IgD-negative memory B cell (primary cell): ENCODE measurements at regions not wholly inside any gene's neighbourhood (a gene's known extent, or its start where the extent isn't known, plus 50 kb on each side); places are given as distances from the start of the nearest gene placed in this dataset.
A peak's percentile ranks its signal among the peaks of the same experiment; 100 is the strongest.

ENCODE experiments used
- H3K27ac Mint-ChIP-seq, 3 donors: one replicate each; pipeline ENCODE4 v1.8.0; 2020 to 2022; ENCODE audit warnings: mild to moderate bottlenecking in 3 of 3, mixed read lengths in 3 of 3, moderate library complexity in 1 of 3
- H3K27me3 Mint-ChIP-seq: one replicate; pipeline ENCODE4 v1.8.0; 2021; ENCODE audit warnings: mixed read lengths
- H3K36me3 Mint-ChIP-seq: one replicate; pipeline ENCODE4 v1.8.0; 2020; ENCODE audit warnings: mild to moderate bottlenecking, mixed read lengths
- H3K4me1 Mint-ChIP-seq, 3 donors: one replicate each; pipeline ENCODE4 v1.8.0; 2020 to 2022; ENCODE audit warnings: mixed read lengths in 3 of 3, mild to moderate bottlenecking in 1 of 3
- H3K4me3 Mint-ChIP-seq, 4 donors: one replicate each; pipeline ENCODE4 v1.8.0; 2020 to 2022; ENCODE audit warnings: mild to moderate bottlenecking in 4 of 4, mixed read lengths in 4 of 4, moderate library complexity in 3 of 4
- H3K9me3 Mint-ChIP-seq, 3 donors: one replicate each; pipeline ENCODE4 v1.8.0; 2020 to 2021; ENCODE audit warnings: mixed read lengths in 3 of 3, mild to moderate bottlenecking in 1 of 3

GRCh38 chr5:77893225-77893860 lies 117.2 kb upstream of the TBCA start:
- no peak overlapping the region for H3K4me3 Mint-ChIP-seq
- no peak overlapping the region for H3K27ac Mint-ChIP-seq
- no peaks in the 10 kb centered on the region for H3K4me1 Mint-ChIP-seq
- H3K27me3 Mint-ChIP-seq, result no peaks in the 10 kb centered on the region
- H3K36me3 Mint-ChIP-seq, result no peaks in the 10 kb centered on the region
- no peaks in the 10 kb centered on the region for H3K9me3 Mint-ChIP-seq

GRCh38 chr5:77892061-77893010 lies 116.2 kb upstream of the TBCA start:
- Mint-ChIP-seq H3K36me3 (peaks cover 2% of the 10 kb centered on the region), H3K27ac (no peak overlapping the region), H3K9me3 (no peaks in the 10 kb centered on the region), H3K4me3 (no peak overlapping the region), H3K27me3 (no peaks in the 10 kb centered on the region), H3K4me1 (no peaks in the 10 kb centered on the region)

GRCh38 chr5:77885519-77885918 lies 109.4 kb upstream of the TBCA start:
- H3K9me3 Mint-ChIP-seq, result no peaks in the 10 kb centered on the region
- H3K27ac Mint-ChIP-seq, result no peak overlapping the region
- H3K4me3 Mint-ChIP-seq, result no peak overlapping the region
- H3K27me3 Mint-ChIP-seq, result peaks cover 7% of the 10 kb centered on the region
- peaks cover 2% of the 10 kb centered on the region for H3K36me3 Mint-ChIP-seq
- peaks cover 0 to under 1% (median 0%) of the 10 kb centered on the region in 3 donors for H3K4me1 Mint-ChIP-seq

- Mint-ChIP-seq H3K27me3 (peaks cover 7% of the 10 kb centered on the region), H3K9me3 (no peaks in the 10 kb centered on the region), H3K27ac (no peak overlapping the region), H3K36me3 (no peaks in the 10 kb centered on the region), H3K4me1 (peaks cover 0 to 1% (median 0%) of the 10 kb centered on the region in 3 donors), H3K4me3 (no peak overlapping the region)
Measured at GRCh38 chr5:77882670-77883257, 106.6 kb upstream of the TBCA start.

- Mint-ChIP-seq H3K27me3 (peaks cover 7% of the 10 kb centered on the region), H3K27ac (no peak overlapping the region), H3K36me3 (no peaks in the 10 kb centered on the region), H3K4me3 (no peak overlapping the region), H3K4me1 (peaks cover 0 to 2% (median 1%) of the 10 kb centered on the region in 3 donors), H3K9me3 (no peaks in the 10 kb centered on the region)
Measured at GRCh38 chr5:77881528-77881927, 105.4 kb upstream of the TBCA start.

- Mint-ChIP-seq H3K4me3 (no peak overlapping the region), H3K27ac (no peak overlapping the region), H3K4me1 (peaks cover 0 to 2% (median 1%) of the 10 kb centered on the region in 3 donors), H3K27me3 (peaks cover 5% of the 10 kb centered on the region), H3K36me3 (no peaks in the 10 kb centered on the region), H3K9me3 (no peaks in the 10 kb centered on the region)
Measured at GRCh38 chr5:77877516-77878355, 101.6 kb upstream of the TBCA start.

- H3K4me3 Mint-ChIP-seq, result no peak overlapping the region
- no peak overlapping the region for H3K27ac Mint-ChIP-seq
- H3K27me3 Mint-ChIP-seq, result peaks cover 5% of the 10 kb centered on the region
- H3K9me3 Mint-ChIP-seq, result no peaks in the 10 kb centered on the region
- peaks cover 0 to 2% (median 1%) of the 10 kb centered on the region in 3 donors for H3K4me1 Mint-ChIP-seq
- H3K36me3 Mint-ChIP-seq, result no peaks in the 10 kb centered on the region
Measured at GRCh38 chr5:77876862-77877502, 100.8 kb upstream of the TBCA start.

- Mint-ChIP-seq H3K36me3 (no peaks in the 10 kb centered on the region), H3K27me3 (peaks cover 3% of the 10 kb centered on the region), H3K4me1 (peaks cover 0 to 2% (median 1%) of the 10 kb centered on the region in 3 donors), H3K27ac (no peak overlapping the region), H3K9me3 (no peaks in the 10 kb centered on the region), H3K4me3 (no peak overlapping the region)
Measured at GRCh38 chr5:77876316-77876715, 100.2 kb upstream of the TBCA start.

- Mint-ChIP-seq H3K4me1 (peaks cover 0 to 2% (median 0%) of the 10 kb centered on the region in 3 donors), H3K9me3 (no peaks in the 10 kb centered on the region), H3K27ac (no peak overlapping the region), H3K27me3 (peaks cover 2% of the 10 kb centered on the region), H3K36me3 (no peaks in the 10 kb centered on the region), H3K4me3 (no peak overlapping the region)
Measured at GRCh38 chr5:77874691-77875090, 98.6 kb upstream of the TBCA start.

GRCh38 chr5:77873239-77873638 lies 97.1 kb upstream of the TBCA start:
- no peaks in the 10 kb centered on the region for H3K9me3 Mint-ChIP-seq
- no peak overlapping the region for H3K27ac Mint-ChIP-seq
- peaks cover 2% of the 10 kb centered on the region for H3K27me3 Mint-ChIP-seq
- H3K4me3 Mint-ChIP-seq, result no peak overlapping the region
- peaks cover 0 to 2% (median 0%) of the 10 kb centered on the region in 3 donors for H3K4me1 Mint-ChIP-seq
- H3K36me3 Mint-ChIP-seq, result no peaks in the 10 kb centered on the region

GRCh38 chr5:77871946-77872345 lies 95.8 kb upstream of the TBCA start:
- peak overlapping the region in 1 of 3 donors; percentile 37 for H3K27ac Mint-ChIP-seq
- H3K4me1 Mint-ChIP-seq, result peaks cover 0 to 2% (median 0%) of the 10 kb centered on the region in 3 donors
- no peaks in the 10 kb centered on the region for H3K36me3 Mint-ChIP-seq
- no peak overlapping the region for H3K4me3 Mint-ChIP-seq
- H3K9me3 Mint-ChIP-seq, result no peaks in the 10 kb centered on the region
- H3K27me3 Mint-ChIP-seq, result peaks cover 2% of the 10 kb centered on the region

GRCh38 chr5:77871016-77871415 lies 94.9 kb upstream of the TBCA start:
- Mint-ChIP-seq H3K4me3 (no peak overlapping the region), H3K27me3 (peaks cover 6% of the 10 kb centered on the region), H3K4me1 (no peaks in the 10 kb centered on the region), H3K36me3 (no peaks in the 10 kb centered on the region), H3K27ac (no peak overlapping the region), H3K9me3 (no peaks in the 10 kb centered on the region)

GRCh38 chr5:77869116-77869798 lies 93.1 kb upstream of the TBCA start:
- Mint-ChIP-seq H3K4me3 (no peak overlapping the region), H3K9me3 (no peaks in the 10 kb centered on the region), H3K36me3 (no peaks in the 10 kb centered on the region), H3K27ac (peak overlapping the region in 1 of 3 donors; percentile 27), H3K4me1 (no peaks in the 10 kb centered on the region), H3K27me3 (peaks cover 6% of the 10 kb centered on the region)

- Mint-ChIP-seq H3K27ac (no peak overlapping the region), H3K9me3 (no peaks in the 10 kb centered on the region), H3K36me3 (peaks cover 4% of the 10 kb centered on the region)
Measured at GRCh38 chr5:77867914-77868313, 91.8 kb upstream of the TBCA start.

More at GRCh38 chr5:77867914-77868313, 91.8 kb upstream of the TBCA start:
- Mint-ChIP-seq H3K4me1 (no peaks in the 10 kb centered on the region), H3K4me3 (no peak overlapping the region), H3K27me3 (peaks cover 3% of the 10 kb centered on the region)
